Tibial artery (tissue), 4 donors: ENCODE measurements at regions not wholly inside any gene's neighbourhood (a gene's known extent, or its start where the extent isn't known, plus 50 kb on each side); places are given as distances from the start of the nearest gene placed in this dataset.
A peak's percentile ranks its signal among the peaks of the same experiment; 100 is the strongest.

Experiments used
- DNase-seq, 2 donors: peaks; one replicate each; pipeline ENCODE4 v3.0.0-alpha.2; 2019
- H3K27ac ChIP-seq, 2 donors: fragments of 200-600 bp; sonication (generic) in 1 of 2; 1 replicate in 1 of 2; 2 replicates in 1 of 2; pipeline ENCODE4 v1.5.1; 2018 to 2019; ENCODE audit warnings: mild to moderate bottlenecking in 1 of 2
- H3K27me3 ChIP-seq, 2 donors: fragments of 200-600 bp; sonication (generic) in 1 of 2; one replicate each; pipeline versions ENCODE4 v1.5.1 to v1.6.0; 2016 to 2019
- H3K36me3 ChIP-seq, 3 donors: fragments of 200-600 bp; sonication (generic) in 2 of 3; one replicate each; pipeline ENCODE4 v1.5.1; 2016 to 2019; ENCODE audit warnings: mild to moderate bottlenecking in 2 of 3
- H3K4me1 ChIP-seq, 4 donors: fragments of 200-600 bp; sonication (generic) in 2 of 4; 1 replicate in 3 of 4; 2 replicates in 1 of 4; pipeline ENCODE4 v1.5.1; 2016 to 2019
- H3K4me3 ChIP-seq, 2 donors: fragments of 200-600 bp; sonication (generic) in 1 of 2; 1 replicate in 1 of 2; 2 replicates in 1 of 2; pipeline ENCODE4 v1.5.1; 2018 to 2019; ENCODE audit warnings: mild to moderate bottlenecking in 2 of 2
- H3K9me3 ChIP-seq, 3 donors: fragments of 200-600 bp; sonication (generic) in 1 of 3; one replicate each; pipeline ENCODE4 v1.5.1; 2016 to 2019
- CTCF ChIP-seq, 2 experiments: fragments of 200-600 bp in 1 of 2; fragments of 450-650 bp in 1 of 2; IDR thresholded peaks; one replicate each; pipeline ENCODE4 v1.5.1; 2017 to 2019; ENCODE audit warnings: antibody characterized with exemption in 2 of 2, mild to moderate bottlenecking in 1 of 2, moderate library complexity in 1 of 2
- intact Hi-C: fragments of 100-400 bp; cut with DNase I; formaldehyde crosslinking; loops from one replicate; pipeline ENCODE4 v1.15.0; 2023; ENCODE audit warnings: low total_unique reads

GRCh38 chr1:38476850-38477178 lies 382.8 kb downstream of the RRAGC start:
- no peak overlapping the region for H3K27ac ChIP-seq
- H3K36me3 ChIP-seq, result no peaks in the 10 kb centered on the region
- peaks cover 0 to 6% (median 3%) of the 10 kb centered on the region in 4 donors for H3K4me1 ChIP-seq
- DNase-seq, result no peak
- TF ChIP-seq CTCF (IDR thresholded peaks at IDR 0.05), result no peak
- peaks cover 0 to 26% of the 10 kb centered on the region in 2 donors for H3K27me3 ChIP-seq
- H3K4me3 ChIP-seq, result no peak overlapping the region
- intact Hi-C loops, result no loop called here
- peaks cover 0 to 5% (median 3%) of the 10 kb centered on the region in 3 donors for H3K9me3 ChIP-seq

- no peak for DNase-seq
- no peak for TF ChIP-seq CTCF (IDR thresholded peaks at IDR 0.05)
- no peaks in the 10 kb centered on the region for H3K36me3 ChIP-seq
- intact Hi-C loops, result no loop called here
- peaks cover 0 to 5% (median 3%) of the 10 kb centered on the region in 3 donors for H3K9me3 ChIP-seq
- peaks cover 0 to 26% of the 10 kb centered on the region in 2 donors for H3K27me3 ChIP-seq
- H3K4me3 ChIP-seq, result peak overlapping the region in 1 of 2 donors; percentile 21
- H3K27ac ChIP-seq, result no peak overlapping the region
- H3K4me1 ChIP-seq, result peaks cover 0 to 6% (median 3%) of the 10 kb centered on the region in 4 donors
Observed at GRCh38 chr1:38476111-38476849, 383.3 kb downstream of the RRAGC start.

GRCh38 chr1:38475624-38476005 lies 384.0 kb downstream of the RRAGC start:
- no peak for TF ChIP-seq CTCF (IDR thresholded peaks at IDR 0.05)
- peaks cover 0 to 23% of the 10 kb centered on the region in 2 donors for H3K27me3 ChIP-seq
- H3K36me3 ChIP-seq, result no peaks in the 10 kb centered on the region
- H3K4me3 ChIP-seq, result no peak overlapping the region
- peaks cover 0 to 6% (median 3%) of the 10 kb centered on the region in 4 donors for H3K4me1 ChIP-seq
- no peak overlapping the region for H3K27ac ChIP-seq
- intact Hi-C loops, result no loop called here
- peaks cover 0 to 5% (median 3%) of the 10 kb centered on the region in 3 donors for H3K9me3 ChIP-seq
- no peak for DNase-seq

- no peak for DNase-seq
- no peak overlapping the region for H3K27ac ChIP-seq
- no peaks in the 10 kb centered on the region for H3K36me3 ChIP-seq
- H3K9me3 ChIP-seq, result peaks cover 0 to 5% (median 3%) of the 10 kb centered on the region in 3 donors
- H3K27me3 ChIP-seq, result peaks cover 0 to 23% of the 10 kb centered on the region in 2 donors
- no peak overlapping the region for H3K4me3 ChIP-seq
- no peak for TF ChIP-seq CTCF (IDR thresholded peaks at IDR 0.05)
- intact Hi-C loops, result no loop called here
- peaks cover 0 to 6% (median 3%) of the 10 kb centered on the region in 4 donors for H3K4me1 ChIP-seq
Observed at GRCh38 chr1:38474738-38475623, 384.6 kb downstream of the RRAGC start.

GRCh38 chr1:38466487-38466886 lies 393.1 kb downstream of the RRAGC start:
- TF ChIP-seq CTCF (IDR thresholded peaks at IDR 0.05), result no peak
- DNase-seq, result no peak
- Histone ChIP-seq H3K4me3 (no peak overlapping the region), H3K27me3 (peaks cover 0 to 4% of the 10 kb centered on the region in 2 donors), H3K9me3 (peaks cover 0 to 8% (median 0%) of the 10 kb centered on the region in 3 donors), H3K36me3 (no peaks in the 10 kb centered on the region), H3K4me1 (no peaks in the 10 kb centered on the region), H3K27ac (no peak overlapping the region)
- intact Hi-C loops, result no loop called here
